GM12878 (cell line): ENCODE measurements at regions not wholly inside any gene's neighbourhood (a gene's known extent, or its start where the extent isn't known, plus 50 kb on each side); places are given as distances from the start of the nearest gene placed in this dataset.

Source experiments
- BCL11A ChIP-seq: IDR thresholded peaks from 2 replicates; pipeline ENCODE4 v1.6.1; 2011; ENCODE audit warnings: low read depth, low read length
- BMI1 ChIP-seq: fragments of 450-650 bp; IDR thresholded peaks from 2 replicates; pipeline ENCODE4 v1.6.1; 2016; ENCODE audit warnings: mild to moderate bottlenecking, moderate library complexity, borderline replicate concordance
- CREB1 ChIP-seq: IDR thresholded peaks from 2 replicates; pipeline ENCODE4 v1.6.1; 2012; ENCODE audit warnings: low read depth, mild to moderate bottlenecking, inconsistent platforms
- DPF2 ChIP-seq: fragments of 450-650 bp; IDR thresholded peaks from 2 replicates; pipeline ENCODE4 v1.6.1; 2017; ENCODE audit warnings: mild to moderate bottlenecking
- FOXM1 ChIP-seq: IDR thresholded peaks from 2 replicates; pipeline ENCODE4 v1.6.1; 2012; ENCODE audit warnings: low read depth, mild to moderate bottlenecking, inconsistent platforms, low read length, moderate library complexity
- GABPA ChIP-seq: IDR thresholded peaks from 2 replicates; pipeline ENCODE4 v1.6.1; 2014; ENCODE audit warnings: antibody characterized with exemption, low read depth, mild to moderate bottlenecking, inconsistent platforms
- GATAD2B ChIP-seq: fragments of 450-650 bp; conservative IDR thresholded peaks from 2 replicates; pipeline ENCODE4 v1.6.1; 2017; ENCODE audit warnings: low read depth, mild to moderate bottlenecking, moderate library complexity
- KLF5 ChIP-seq: fragments of 450-650 bp; IDR thresholded peaks from 2 replicates; pipeline ENCODE4 v1.6.1; 2014; ENCODE audit warnings: mild to moderate bottlenecking; ENCODE audit not compliant: partially characterized antibody
- MEF2B ChIP-seq: fragments of 450-650 bp; IDR thresholded peaks from 2 replicates; pipeline ENCODE4 v1.6.1; 2018; ENCODE audit warnings: mild to moderate bottlenecking, moderate library complexity; ENCODE audit not compliant: partially characterized antibody, poor library complexity, severe bottlenecking
- NFIC ChIP-seq: IDR thresholded peaks from 2 replicates; pipeline ENCODE4 v1.6.1; 2012; ENCODE audit warnings: low read depth, mild to moderate bottlenecking, inconsistent platforms, low read length, moderate library complexity
- NFYB ChIP-seq: IDR thresholded peaks from 2 replicates; pipeline ENCODE4 v1.6.1; 2011; ENCODE audit warnings: low read depth, mild to moderate bottlenecking, low read length, improper control_type of control experiment, moderate library complexity; ENCODE audit not compliant: insufficient read depth
- NRF1 ChIP-seq: conservative IDR thresholded peaks from 2 replicates; pipeline ENCODE4 v1.6.1; 2011; ENCODE audit warnings: mild to moderate bottlenecking, low read depth, low read length, improper control_type of control experiment
- POU2F2 ChIP-seq: IDR thresholded peaks from 3 replicates; pipeline ENCODE4 v1.6.1; 2011; ENCODE audit warnings: low read depth, mild to moderate bottlenecking, low read length, borderline replicate concordance
- RAD21 ChIP-seq: IDR thresholded peaks from 2 replicates; pipeline ENCODE4 v1.6.1; 2011; ENCODE audit warnings: mild to moderate bottlenecking, low read depth, low read length, moderate library complexity; ENCODE audit not compliant: insufficient read depth
- RELA ChIP-seq: fragments of 450-650 bp; IDR thresholded peaks from 2 replicates; pipeline ENCODE4 v1.8.0; 2014; ENCODE audit warnings: borderline replicate concordance; ENCODE audit not compliant: partially characterized antibody
- STAT3 ChIP-seq: IDR thresholded peaks from 2 replicates; pipeline ENCODE4 v1.6.1; 2011; ENCODE audit warnings: low read depth, low read length, improper control_type of control experiment
- TCF12 ChIP-seq: IDR thresholded peaks from 2 replicates; pipeline ENCODE4 v1.6.1; 2011; ENCODE audit warnings: low read depth, mild to moderate bottlenecking, low read length
- TCF3 ChIP-seq: IDR thresholded peaks from 2 replicates; pipeline ENCODE4 v1.6.1; 2012; ENCODE audit warnings: low read depth, mild to moderate bottlenecking, low read length, borderline replicate concordance; ENCODE audit not compliant: insufficient read depth
- YBX1 ChIP-seq: fragments of 450-650 bp; IDR thresholded peaks from 2 replicates; pipeline ENCODE4 v1.6.1; 2016; ENCODE audit warnings: antibody characterized with exemption
- TF ChIP-seq, protein P1 (sequence below): fragments of 450-650 bp; IDR thresholded peaks from 2 replicates; pipeline ENCODE4 v1.6.1; 2016; ENCODE audit warnings: mild to moderate bottlenecking
- TF ChIP-seq, protein P2 (sequence below): fragments of 450-650 bp; IDR thresholded peaks from 2 replicates; pipeline ENCODE4 v1.6.1; 2017; ENCODE audit warnings: low read depth, mild to moderate bottlenecking, moderate library complexity
- TF ChIP-seq, protein P3 (sequence below): IDR thresholded peaks from 2 replicates; pipeline ENCODE4 v1.6.1; 2012; ENCODE audit warnings: mild to moderate bottlenecking, low read depth, low read length
- TF ChIP-seq, protein P4 (sequence below): fragments of 450-650 bp; conservative IDR thresholded peaks from 2 replicates; pipeline ENCODE4 v1.6.1; 2017; ENCODE audit warnings: mild to moderate bottlenecking, moderate library complexity

DNA sequence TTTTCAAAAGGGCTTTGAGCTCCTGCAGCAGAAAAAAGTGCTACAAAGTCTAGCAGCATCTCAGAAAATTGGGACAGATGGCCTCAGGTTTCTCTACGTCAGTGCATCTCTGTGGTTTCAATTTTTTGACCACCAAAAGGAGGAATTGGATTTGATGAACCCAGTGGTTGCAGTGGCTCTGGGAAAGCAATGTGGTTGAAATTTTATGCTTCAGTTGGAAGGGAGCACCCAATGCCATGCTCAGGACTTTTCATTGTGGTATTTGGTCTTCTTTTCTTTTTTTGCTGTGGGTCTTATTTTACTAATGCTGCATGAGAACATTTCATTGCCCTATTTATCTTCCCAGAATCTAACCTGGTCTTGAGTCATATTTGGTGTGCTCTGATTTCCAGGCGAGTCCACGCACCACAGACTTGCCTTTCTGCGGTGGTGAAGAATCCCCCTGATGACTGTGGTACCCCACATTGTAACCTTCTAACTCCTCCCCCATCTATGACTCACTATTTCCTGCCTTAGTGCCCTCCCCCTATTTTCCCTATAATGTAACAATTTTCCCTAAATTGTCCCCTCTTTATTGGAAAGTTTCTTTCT lies 56.7 kb downstream of the S1PR1 start (continued):
- TF ChIP-seq TCF3 (peak; percentile 85), RELA (peak; percentile 57), MEF2B (peak; percentile 75), GATAD2B (peak; percentile 70; the same call in 1 of the 2 replicates), NRF1 (no peak), DPF2 (peak; percentile 84), YBX1 (no peak), TCF12 (peak; percentile 84), GABPA (peak; percentile 63; the same call in 1 of the 2 replicates), POU2F2 (peak; percentile 82), CREB1 (peak; percentile 78), RAD21 (0 out of 2 replicates have a peak, but pooled peaks have one; percentile 8), STAT3 (peak; percentile 25; the same call in 1 of the 2 replicates), NFYB (peak; percentile 57; the same call in 1 of the 2 replicates), BCL11A (peak; percentile 86), BMI1 (peak; percentile 68), FOXM1 (peak; percentile 98), NFIC (peak; percentile 99), KLF5 (peak; percentile 61)
- TF ChIP-seq, protein P1, sequence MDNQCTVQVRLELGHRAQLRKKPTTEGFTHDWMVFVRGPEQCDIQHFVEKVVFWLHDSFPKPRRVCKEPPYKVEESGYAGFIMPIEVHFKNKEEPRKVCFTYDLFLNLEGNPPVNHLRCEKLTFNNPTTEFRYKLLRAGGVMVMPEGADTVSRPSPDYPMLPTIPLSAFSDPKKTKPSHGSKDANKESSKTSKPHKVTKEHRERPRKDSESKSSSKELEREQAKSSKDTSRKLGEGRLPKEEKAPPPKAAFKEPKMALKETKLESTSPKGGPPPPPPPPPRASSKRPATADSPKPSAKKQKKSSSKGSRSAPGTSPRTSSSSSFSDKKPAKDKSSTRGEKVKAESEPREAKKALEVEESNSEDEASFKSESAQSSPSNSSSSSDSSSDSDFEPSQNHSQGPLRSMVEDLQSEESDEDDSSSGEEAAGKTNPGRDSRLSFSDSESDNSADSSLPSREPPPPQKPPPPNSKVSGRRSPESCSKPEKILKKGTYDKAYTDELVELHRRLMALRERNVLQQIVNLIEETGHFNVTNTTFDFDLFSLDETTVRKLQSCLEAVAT, result peak; percentile 89
- TF ChIP-seq, protein P2, sequence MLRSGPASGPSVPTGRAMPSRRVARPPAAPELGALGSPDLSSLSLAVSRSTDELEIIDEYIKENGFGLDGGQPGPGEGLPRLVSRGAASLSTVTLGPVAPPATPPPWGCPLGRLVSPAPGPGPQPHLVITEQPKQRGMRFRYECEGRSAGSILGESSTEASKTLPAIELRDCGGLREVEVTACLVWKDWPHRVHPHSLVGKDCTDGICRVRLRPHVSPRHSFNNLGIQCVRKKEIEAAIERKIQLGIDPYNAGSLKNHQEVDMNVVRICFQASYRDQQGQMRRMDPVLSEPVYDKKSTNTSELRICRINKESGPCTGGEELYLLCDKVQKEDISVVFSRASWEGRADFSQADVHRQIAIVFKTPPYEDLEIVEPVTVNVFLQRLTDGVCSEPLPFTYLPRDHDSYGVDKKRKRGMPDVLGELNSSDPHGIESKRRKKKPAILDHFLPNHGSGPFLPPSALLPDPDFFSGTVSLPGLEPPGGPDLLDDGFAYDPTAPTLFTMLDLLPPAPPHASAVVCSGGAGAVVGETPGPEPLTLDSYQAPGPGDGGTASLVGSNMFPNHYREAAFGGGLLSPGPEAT, result peak; percentile 59; the same call in 1 of the 2 replicates
- TF ChIP-seq, protein P3, sequence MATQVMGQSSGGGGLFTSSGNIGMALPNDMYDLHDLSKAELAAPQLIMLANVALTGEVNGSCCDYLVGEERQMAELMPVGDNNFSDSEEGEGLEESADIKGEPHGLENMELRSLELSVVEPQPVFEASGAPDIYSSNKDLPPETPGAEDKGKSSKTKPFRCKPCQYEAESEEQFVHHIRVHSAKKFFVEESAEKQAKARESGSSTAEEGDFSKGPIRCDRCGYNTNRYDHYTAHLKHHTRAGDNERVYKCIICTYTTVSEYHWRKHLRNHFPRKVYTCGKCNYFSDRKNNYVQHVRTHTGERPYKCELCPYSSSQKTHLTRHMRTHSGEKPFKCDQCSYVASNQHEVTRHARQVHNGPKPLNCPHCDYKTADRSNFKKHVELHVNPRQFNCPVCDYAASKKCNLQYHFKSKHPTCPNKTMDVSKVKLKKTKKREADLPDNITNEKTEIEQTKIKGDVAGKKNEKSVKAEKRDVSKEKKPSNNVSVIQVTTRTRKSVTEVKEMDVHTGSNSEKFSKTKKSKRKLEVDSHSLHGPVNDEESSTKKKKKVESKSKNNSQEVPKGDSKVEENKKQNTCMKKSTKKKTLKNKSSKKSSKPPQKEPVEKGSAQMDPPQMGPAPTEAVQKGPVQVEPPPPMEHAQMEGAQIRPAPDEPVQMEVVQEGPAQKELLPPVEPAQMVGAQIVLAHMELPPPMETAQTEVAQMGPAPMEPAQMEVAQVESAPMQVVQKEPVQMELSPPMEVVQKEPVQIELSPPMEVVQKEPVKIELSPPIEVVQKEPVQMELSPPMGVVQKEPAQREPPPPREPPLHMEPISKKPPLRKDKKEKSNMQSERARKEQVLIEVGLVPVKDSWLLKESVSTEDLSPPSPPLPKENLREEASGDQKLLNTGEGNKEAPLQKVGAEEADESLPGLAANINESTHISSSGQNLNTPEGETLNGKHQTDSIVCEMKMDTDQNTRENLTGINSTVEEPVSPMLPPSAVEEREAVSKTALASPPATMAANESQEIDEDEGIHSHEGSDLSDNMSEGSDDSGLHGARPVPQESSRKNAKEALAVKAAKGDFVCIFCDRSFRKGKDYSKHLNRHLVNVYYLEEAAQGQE, result no peak
- TF ChIP-seq, protein P4, sequence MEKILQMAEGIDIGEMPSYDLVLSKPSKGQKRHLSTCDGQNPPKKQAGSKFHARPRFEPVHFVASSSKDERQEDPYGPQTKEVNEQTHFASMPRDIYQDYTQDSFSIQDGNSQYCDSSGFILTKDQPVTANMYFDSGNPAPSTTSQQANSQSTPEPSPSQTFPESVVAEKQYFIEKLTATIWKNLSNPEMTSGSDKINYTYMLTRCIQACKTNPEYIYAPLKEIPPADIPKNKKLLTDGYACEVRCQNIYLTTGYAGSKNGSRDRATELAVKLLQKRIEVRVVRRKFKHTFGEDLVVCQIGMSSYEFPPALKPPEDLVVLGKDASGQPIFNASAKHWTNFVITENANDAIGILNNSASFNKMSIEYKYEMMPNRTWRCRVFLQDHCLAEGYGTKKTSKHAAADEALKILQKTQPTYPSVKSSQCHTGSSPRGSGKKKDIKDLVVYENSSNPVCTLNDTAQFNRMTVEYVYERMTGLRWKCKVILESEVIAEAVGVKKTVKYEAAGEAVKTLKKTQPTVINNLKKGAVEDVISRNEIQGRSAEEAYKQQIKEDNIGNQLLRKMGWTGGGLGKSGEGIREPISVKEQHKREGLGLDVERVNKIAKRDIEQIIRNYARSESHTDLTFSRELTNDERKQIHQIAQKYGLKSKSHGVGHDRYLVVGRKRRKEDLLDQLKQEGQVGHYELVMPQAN, result no peak
